ENCODE measurements at regions not wholly inside any gene's neighbourhood (a gene's known extent, or its start where the extent isn't known, plus 50 kb on each side); places are given as distances from the start of the nearest gene placed in this dataset.

DNA sequence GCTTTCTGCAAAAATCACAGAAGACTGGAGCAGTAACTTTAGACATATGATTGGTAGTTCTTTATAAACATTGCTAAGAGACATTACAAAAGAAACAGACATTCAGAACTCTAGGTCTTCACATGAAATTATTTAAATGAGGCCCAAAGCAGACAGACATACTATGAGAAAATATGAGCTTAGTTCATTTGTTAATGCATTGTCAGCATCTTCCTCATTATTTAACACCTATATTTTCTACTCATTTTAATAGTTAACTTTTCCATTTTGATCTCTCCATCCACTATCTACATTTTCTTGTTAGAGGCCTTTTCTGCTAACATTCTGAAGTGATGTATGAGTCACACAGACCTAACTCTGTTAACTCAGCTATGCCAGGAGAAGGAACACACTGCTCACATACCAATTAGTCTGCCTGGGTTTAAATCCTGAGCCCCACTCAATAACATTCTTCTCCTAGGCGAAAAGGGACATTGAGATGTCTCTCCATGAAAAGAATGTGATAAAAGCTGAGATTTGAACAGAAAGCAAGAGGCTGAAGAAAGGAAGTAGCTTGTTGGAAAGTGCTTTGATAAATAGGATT lies 400.3 kb upstream of the PKDCC start:
- TF ChIP-seq CTCF (IDR thresholded peaks at IDR 0.05): no peak
- Mint-ChIP-seq H3K27me3 (ENCODE audit: low read depth in 3 of 3) (no peaks in the 10 kb centered on the region), H3K9me3 (peaks cover 0 to 2% (median 1%) of the 10 kb centered on the region in 7 donors), H3K36me3 (no peaks in the 10 kb centered on the region), H3K4me3 (no peak overlapping the region), H3K4me1 (peaks cover 1% of the 10 kb centered on the region), H3K27ac (no peak overlapping the region)
- no peak overlapping the region for H3K4me2 ChIP-seq (replicated peaks; ENCODE audit: extremely low read depth, low read length, poor library complexity, severe bottlenecking)
- intact Hi-C loops (cut with micrococcal nuclease): no loop called here
- no CpG with 5 or more reads among the region's 1 CpG for WGBS (ENCODE audit: insufficient coverage)
- H2AFZ ChIP-seq (ENCODE audit: insufficient read depth, low read depth, low read length, poor library complexity, severe bottlenecking): no peak overlapping the region
- H3K9ac ChIP-seq (ENCODE audit: insufficient read depth, low read length, poor library complexity, severe bottlenecking): no peak overlapping the region
- H3K79me2 ChIP-seq (ENCODE audit: insufficient read depth, low read length): no peaks in the 10 kb centered on the region
- no peak for DNase-seq
- no peak overlapping the region for H3K4me3 ChIP-seq (replicated peaks in 1 of 3; ENCODE audit: low read depth in 2 of 3, low read length in 3 of 3)
- no peaks in the 10 kb centered on the region for H3K4me1 ChIP-seq (ENCODE audit: control insufficient read depth in 1 of 2, insufficient read depth in 2 of 2, low read length in 2 of 2)
- H3K27me3 ChIP-seq (ENCODE audit: control insufficient read depth in 2 of 2, insufficient read depth in 2 of 2, low read length in 2 of 2): no peaks in the 10 kb centered on the region
- H4K20me1 ChIP-seq (ENCODE audit: insufficient read depth, low read length): no peaks in the 10 kb centered on the region
- no peak overlapping the region for H3K27ac ChIP-seq (ENCODE audit: low read depth in 1 of 2, low read length in 2 of 2)
- no peaks in the 10 kb centered on the region for H3K36me3 ChIP-seq (replicated peaks in 1 of 2; ENCODE audit: control insufficient read depth in 1 of 2, insufficient read depth in 2 of 2, low read length in 2 of 2)
- H3K9me3 ChIP-seq (replicated peaks in 1 of 2; ENCODE audit: control insufficient read depth in 1 of 2, insufficient read depth in 1 of 2, low read length in 2 of 2): no peaks in the 10 kb centered on the region

- intact Hi-C loops (cut with micrococcal nuclease): no loop called here
- no peaks in the 10 kb centered on the region for H4K20me1 ChIP-seq (ENCODE audit: insufficient read depth, low read length)
- H3K4me1 ChIP-seq (ENCODE audit: control insufficient read depth in 1 of 2, insufficient read depth in 2 of 2, low read length in 2 of 2): no peaks in the 10 kb centered on the region
- Mint-ChIP-seq H3K27ac (no peak overlapping the region), H3K9me3 (peaks cover 2 to 22% (median 10%) of the 10 kb centered on the region in 7 donors), H3K27me3 (ENCODE audit: low read depth in 3 of 3) (peaks cover 0 to 1% (median 0%) of the 10 kb centered on the region in 3 donors), H3K4me3 (no peak overlapping the region), H3K36me3 (no peaks in the 10 kb centered on the region), H3K4me1 (no peaks in the 10 kb centered on the region)
- H3K4me2 ChIP-seq (replicated peaks; ENCODE audit: extremely low read depth, low read length, poor library complexity, severe bottlenecking): no peak overlapping the region
- H3K79me2 ChIP-seq (ENCODE audit: insufficient read depth, low read length): no peaks in the 10 kb centered on the region
- no peak overlapping the region for H3K27ac ChIP-seq (ENCODE audit: low read depth in 1 of 2, low read length in 2 of 2)
- H3K4me3 ChIP-seq (replicated peaks in 1 of 3; ENCODE audit: low read depth in 2 of 3, low read length in 3 of 3): no peak overlapping the region
- peaks cover 0 to 4% of the 10 kb centered on the region in 2 donors for H3K9me3 ChIP-seq (replicated peaks in 1 of 2; ENCODE audit: control insufficient read depth in 1 of 2, insufficient read depth in 1 of 2, low read length in 2 of 2)
- no peak for DNase-seq
- no peaks in the 10 kb centered on the region for H3K36me3 ChIP-seq (replicated peaks in 1 of 2; ENCODE audit: control insufficient read depth in 1 of 2, insufficient read depth in 2 of 2, low read length in 2 of 2)
- no peak for TF ChIP-seq CTCF (IDR thresholded peaks at IDR 0.05)
- no peak overlapping the region for H3K9ac ChIP-seq (ENCODE audit: insufficient read depth, low read length, poor library complexity, severe bottlenecking)
- no peaks in the 10 kb centered on the region for H3K27me3 ChIP-seq (ENCODE audit: control insufficient read depth in 2 of 2, insufficient read depth in 2 of 2, low read length in 2 of 2)
- H2AFZ ChIP-seq (ENCODE audit: insufficient read depth, low read depth, low read length, poor library complexity, severe bottlenecking): no peak overlapping the region
Observed at GRCh38 chr2:41657226-41657625, 390.6 kb upstream of the PKDCC start.
